SK-N-SH (cell line): ENCODE measurements at regions not wholly inside any gene's neighbourhood (a gene's known extent, or its start where the extent isn't known, plus 50 kb on each side); places are given as distances from the start of the nearest gene placed in this dataset.

Source experiments
- CTCF ChIA-PET: fragments of 300-600, 350-600 bp; formaldehyde crosslinking; extraction: SDS; loops from one replicate; lab custom pipeline; 2021; lab: Yijun Ruan, JAX
- POLR2A ChIA-PET: fragments of 350-600 bp; sonication (Branson Sonifier 250); formaldehyde crosslinking; extraction: SDS; loops from one replicate; lab custom pipeline; 2020; ENCODE audit warnings: antibody characterized with exemption, inconsistent platforms; lab: Yijun Ruan, JAX
- DNase-seq: peaks from one replicate; pipeline ENCODE4 v3.0.0; 2012
- H2AFZ ChIP-seq: fragments of 200-600 bp; sonication (generic); 2 replicates; pipeline ENCODE4 v1.8.1; 2016; ENCODE audit warnings: antibody characterized with exemption, mild to moderate bottlenecking, low read depth
- H3F3A ChIP-seq: fragments of 200-600 bp; sonication (generic); replicated peaks from 2 replicates; pipeline ENCODE3; 2016; ENCODE audit warnings: antibody characterized with exemption, mild to moderate bottlenecking; ENCODE audit not compliant: insufficient read depth
- H3K27ac ChIP-seq, 2 experiments: fragments of 200-500 bp in 1 of 2; fragments of 200-600 bp in 1 of 2; sonication (Bioruptor generic) in 1 of 2; sonication (generic), shearing (Covaris generic) in 1 of 2; 2 replicates each; pipeline versions ENCODE4 v1.5.1 to v1.6.1; 2014 to 2016; ENCODE audit warnings: low read depth in 2 of 2, inconsistent platforms in 1 of 2, low read length in 1 of 2, mild to moderate bottlenecking in 1 of 2, mixed read lengths in 1 of 2
- H3K27me3 ChIP-seq: fragments of 200-600 bp; sonication (generic), shearing (Covaris generic); 2 replicates; pipeline ENCODE4 v1.6.1; 2016; ENCODE audit warnings: mixed run types; ENCODE audit not compliant: insufficient read depth
- H3K36me3 ChIP-seq, 2 experiments: fragments of 200-500 bp in 1 of 2; fragments of 200-600 bp in 1 of 2; sonication (Bioruptor generic) in 1 of 2; sonication (generic) in 1 of 2; replicated peaks in 1 of 2; 2 replicates each; pipeline versions ENCODE3 to v1.5.1; 2014 to 2016; ENCODE audit warnings: low read length in 1 of 2, mild to moderate bottlenecking in 1 of 2; ENCODE audit not compliant: insufficient read depth in 2 of 2, control insufficient read depth in 1 of 2
- H3K4me1 ChIP-seq, 2 experiments: fragments of 200-500 bp in 1 of 2; fragments of 200-600 bp in 1 of 2; sonication (Bioruptor generic) in 1 of 2; sonication (generic), shearing (Covaris generic) in 1 of 2; 2 replicates each; pipeline versions ENCODE4 v1.5.1 to v1.6.1; 2014 to 2016; ENCODE audit warnings: low read depth in 1 of 2, low read length in 1 of 2, mixed run types in 1 of 2; ENCODE audit not compliant: insufficient read depth in 2 of 2, control insufficient read depth in 1 of 2
- H3K4me2 ChIP-seq: fragments of 200-600 bp; sonication (generic), shearing (Covaris generic); 2 replicates; pipeline ENCODE4 v1.6.1; 2017; ENCODE audit warnings: mixed run types
- H3K4me3 ChIP-seq, 2 experiments: fragments of 200-500 bp in 1 of 2; fragments of 200-600 bp in 1 of 2; sonication (Bioruptor generic) in 1 of 2; sonication (generic), shearing (Covaris generic) in 1 of 2; 2 replicates each; pipeline versions ENCODE4 v1.5.1 to v1.8.1; 2014 to 2016; ENCODE audit warnings: low read depth in 2 of 2, inconsistent platforms in 1 of 2, low read length in 1 of 2, mild to moderate bottlenecking in 1 of 2, mixed read lengths in 1 of 2, moderate library complexity in 1 of 2
- H3K79me2 ChIP-seq: fragments of 200-600 bp; sonication (generic); 2 replicates; pipeline ENCODE4 v1.8.1; 2017; ENCODE audit warnings: mild to moderate bottlenecking; ENCODE audit not compliant: insufficient read depth
- H3K9ac ChIP-seq: fragments of 200-600 bp; sonication (generic); 2 replicates; pipeline ENCODE4 v1.6.1; 2017; ENCODE audit warnings: mixed run types
- H3K9me2 ChIP-seq: fragments of 200-600 bp; sonication (generic); 2 replicates; pipeline ENCODE4 v1.6.1; 2017; ENCODE audit warnings: mixed run types
- H3K9me3 ChIP-seq: fragments of 200-600 bp; sonication (generic); 2 replicates; pipeline ENCODE4 v1.6.1; 2017; ENCODE audit warnings: mixed run types, mild to moderate bottlenecking, moderate library complexity
- H4K20me1 ChIP-seq: fragments of 200-600 bp; sonication (generic); 2 replicates; pipeline ENCODE4 v1.6.1; 2017; ENCODE audit warnings: mild to moderate bottlenecking, mixed run types; ENCODE audit not compliant: insufficient read depth
- CHD2 ChIP-seq: fragments of 150-350 bp; IDR thresholded peaks from 2 replicates; pipeline ENCODE4 v1.6.1; 2018; ENCODE audit warnings: low read length; ENCODE audit not compliant: partially characterized antibody
- ELF1 ChIP-seq: IDR thresholded peaks from 2 replicates; pipeline ENCODE4 v1.4.0; 2012
- GABPA ChIP-seq: IDR thresholded peaks from 2 replicates; pipeline ENCODE4 v1.4.0; 2012; ENCODE audit warnings: low read depth, mild to moderate bottlenecking
- IRF3 ChIP-seq: fragments of 150-350 bp; IDR thresholded peaks from 2 replicates; pipeline ENCODE4 v1.6.1; 2016; ENCODE audit warnings: mild to moderate bottlenecking, low read depth, low read length
- JUND ChIP-seq: IDR thresholded peaks from 2 replicates; pipeline ENCODE4 v1.4.0; 2012
- MAX ChIP-seq: IDR thresholded peaks from 2 replicates; pipeline ENCODE4 v1.4.0; 2012; ENCODE audit warnings: low read depth
- RAD21 ChIP-seq: IDR thresholded peaks from 2 replicates; pipeline ENCODE4 v1.6.1; 2012; ENCODE audit warnings: mild to moderate bottlenecking, low read length
- RXRA ChIP-seq: IDR thresholded peaks from 2 replicates; pipeline ENCODE4 v1.4.0; 2012; ENCODE audit warnings: low read depth, mild to moderate bottlenecking, borderline replicate concordance
- SIN3A ChIP-seq: IDR thresholded peaks from 2 replicates; pipeline ENCODE4 v1.6.1; 2012; ENCODE audit warnings: low read depth, mild to moderate bottlenecking, low read length, moderate library complexity, borderline replicate concordance
- SMC3 ChIP-seq: IDR thresholded peaks from 2 replicates; pipeline ENCODE4 v1.6.1; 2012; ENCODE audit warnings: low read depth, low read length, improper control_type of control experiment
- USF1 ChIP-seq: IDR thresholded peaks from 2 replicates; pipeline ENCODE4 v1.4.0; 2012; ENCODE audit warnings: low read depth, borderline replicate concordance
- USF2 ChIP-seq: fragments of 150-350 bp; IDR thresholded peaks from 2 replicates; pipeline ENCODE4 v1.6.1; 2017; ENCODE audit warnings: antibody characterized with exemption, low read length, low read depth, borderline replicate concordance
- YY1 ChIP-seq: IDR thresholded peaks from 2 replicates; pipeline ENCODE4 v1.4.0; 2012; ENCODE audit warnings: low read depth, mild to moderate bottlenecking
- WGBS: methylation state at CpG from one replicate; pipeline ENCODE4 v1.1.6; 2017; ENCODE audit warnings: low lambda C conversion rate; 5-methylcytosine and 5-hydroxymethylcytosine counted together

GRCh38 chr4:134650461-134650860 is 448.9 kb upstream of the PABPC4L start:
- Histone ChIP-seq H4K20me1 (no peaks in the 10 kb centered on the region), H3K27ac (no peak overlapping the region), H3K4me1 (no peaks in the 10 kb centered on the region), H3K9me3 (no peaks in the 10 kb centered on the region), H3K9me2 (no peaks in the 10 kb centered on the region), H3F3A (no peaks in the 10 kb centered on the region), H3K4me2 (no peak overlapping the region), H3K36me3 (no peaks in the 10 kb centered on the region), H3K4me3 (no peak overlapping the region), H3K9ac (no peak overlapping the region), H3K79me2 (no peaks in the 10 kb centered on the region), H3K27me3 (no peaks in the 10 kb centered on the region), H2AFZ (no peak overlapping the region)
- TF ChIP-seq ELF1 (no peak), USF2 (no peak), RAD21 (no peak), JUND (no peak), MAX (no peak), RXRA (no peak), SIN3A (no peak), IRF3 (no peak), YY1 (no peak), GABPA (no peak), USF1 (no peak), CHD2 (no peak)
- 33% methylated on average over 2 of the region's 2 CpGs for WGBS
- ChIA-PET CTCF (interaction anchor here (1.4 kb wide), 1 partner anchor 15 kb away, joined by 4 read pairs; no protein-coding TSS in a partner anchor), POLR2A (no interaction called here)
- no peak for DNase-seq

GRCh38 chr4:134645778-134646177 is 444.2 kb upstream of the PABPC4L start:
- Histone ChIP-seq H3K4me3 (no peak overlapping the region), H3K79me2 (no peaks in the 10 kb centered on the region), H3K4me1 (no peaks in the 10 kb centered on the region), H3K27ac (no peak overlapping the region), H3K4me2 (no peak overlapping the region), H3K36me3 (no peaks in the 10 kb centered on the region), H2AFZ (no peak overlapping the region), H3F3A (peaks cover 3% of the 10 kb centered on the region), H3K27me3 (no peaks in the 10 kb centered on the region), H3K9me3 (no peaks in the 10 kb centered on the region), H4K20me1 (no peaks in the 10 kb centered on the region), H3K9ac (no peak overlapping the region), H3K9me2 (no peaks in the 10 kb centered on the region)
- TF ChIP-seq IRF3, result no peak
- TF ChIP-seq SMC3, result no peak
- WGBS, result 81% methylated on average over 2 of the region's 2 CpGs
- POLR2A ChIA-PET, result no interaction called here
- CTCF ChIA-PET, result no interaction called here
- DNase-seq, result no peak
